GM12878 (cell line): ENCODE measurements at regions not wholly inside any gene's neighbourhood (a gene's known extent, or its start where the extent isn't known, plus 50 kb on each side); places are given as distances from the start of the nearest gene placed in this dataset.

Experiments
- ATAC-seq: fragments of 200-7000 bp; cut with Tn5 transposase; 3 replicates; pipeline ENCODE4 v1.9.1; 2020; ENCODE audit warnings: mild to moderate bottlenecking, moderate library complexity
- BruUV-seq: library from RNA; stranded (reverse); fragments of 400-500 nt; replicated peaks from 2 replicates; lab custom pipeline; 2021; lab: Mats Ljungman, UMichigan
- CTCF ChIA-PET: fragments of 300-600 bp; sonication (Branson Sonifier 250); formaldehyde crosslinking; extraction: SDS; loops from one replicate; lab custom pipeline; 2021; ENCODE audit warnings: inconsistent platforms; lab: Yijun Ruan, JAX
- POLR2A ChIA-PET: fragments of 350-600 bp; formaldehyde crosslinking; extraction: SDS; loops from one replicate; lab custom pipeline; 2021; ENCODE audit warnings: inconsistent platforms; lab: Charles Lee
- RAD21 ChIA-PET: fragments of 300-600 bp; sonication (Branson Sonifier 250); formaldehyde crosslinking; loops from one replicate; lab custom pipeline; 2023; ENCODE audit warnings: antibody characterized with exemption; ENCODE audit not compliant: unreplicated experiment; lab: Charles Lee
- SMC1A ChIA-PET: fragments of 300-600 bp; sonication (Branson Sonifier 250); formaldehyde crosslinking; loops from one replicate; lab custom pipeline; 2023; ENCODE audit not compliant: unreplicated experiment, uncharacterized antibody; lab: Charles Lee
- DNase-seq: peaks from one replicate; pipeline ENCODE4 v3.0.0-alpha.2; 2011; ENCODE audit warnings: low read depth, low spot score
- FAIRE-seq: peaks from 3 replicates; lab custom pipeline; 2011; peaks lifted over from hg19 to GRCh38; lab: Jason Lieb, UNC
- H2AFZ ChIP-seq: 2 replicates; pipeline ENCODE4 v1.6.0; 2011; ENCODE audit warnings: low read depth, low read length, control low read depth; ENCODE audit not compliant: control insufficient read depth
- H3K27ac ChIP-seq: 2 replicates; pipeline ENCODE4 v1.5.1; 2011; ENCODE audit warnings: control low read depth; ENCODE audit not compliant: control insufficient read depth, insufficient read depth
- H3K27me3 ChIP-seq, 2 experiments: replicated peaks in 1 of 2; 2 replicates each; pipeline versions ENCODE4 v1.6.0 to v1.6.1; 2011; ENCODE audit warnings: low read length in 1 of 2; ENCODE audit not compliant: control insufficient read depth in 2 of 2, insufficient read depth in 2 of 2
- H3K36me3 ChIP-seq, 2 experiments: 2 replicates each; pipeline ENCODE4 v1.5.1; 2011; ENCODE audit warnings: low read length in 1 of 2; ENCODE audit not compliant: control insufficient read depth in 2 of 2, insufficient read depth in 2 of 2
- H3K4me1 ChIP-seq: 2 replicates; pipeline ENCODE4 v1.6.1; 2011; ENCODE audit warnings: mild to moderate bottlenecking, low read length, moderate library complexity, mixed read lengths; ENCODE audit not compliant: control insufficient read depth, insufficient read depth
- H3K4me2 ChIP-seq: 2 replicates; pipeline ENCODE4 v1.6.0; 2011; ENCODE audit warnings: control low read depth; ENCODE audit not compliant: control insufficient read depth, insufficient read depth
- H3K4me3 ChIP-seq: fragments of 200-600 bp; sonication (generic); 2 replicates; pipeline ENCODE4 v1.5.1; 2016
- H3K79me2 ChIP-seq: 2 replicates; pipeline ENCODE4 v1.6.0; 2011; ENCODE audit warnings: low read length; ENCODE audit not compliant: control insufficient read depth, insufficient read depth
- H3K9ac ChIP-seq: 2 replicates; pipeline ENCODE4 v1.8.0; 2011; ENCODE audit warnings: low read length, control low read depth, mixed read lengths; ENCODE audit not compliant: control insufficient read depth, insufficient read depth
- H3K9me3 ChIP-seq: replicated peaks from 3 replicates; pipeline ENCODE4 v1.5.1; 2011; ENCODE audit warnings: mild to moderate bottlenecking, low read length; ENCODE audit not compliant: control insufficient read depth, insufficient read depth
- H4K20me1 ChIP-seq: 2 replicates; pipeline ENCODE4 v1.6.0; 2011; ENCODE audit not compliant: control insufficient read depth, insufficient read depth
- CBX3 ChIP-seq: fragments of 200-600 bp; sonication (generic); IDR thresholded peaks from 2 replicates; pipeline ENCODE4 v1.6.1; 2016; ENCODE audit warnings: low read depth, borderline replicate concordance
- DPF2 ChIP-seq: fragments of 450-650 bp; IDR thresholded peaks from 2 replicates; pipeline ENCODE4 v1.6.1; 2017; ENCODE audit warnings: mild to moderate bottlenecking
- E2F4 ChIP-seq: IDR thresholded peaks from 2 replicates; pipeline ENCODE4 v1.6.1; 2012; ENCODE audit warnings: low read depth, low read length, improper control_type of control experiment
- E4F1 ChIP-seq: fragments of 450-650 bp; IDR thresholded peaks from 2 replicates; pipeline ENCODE4 v1.6.1; 2018; ENCODE audit warnings: borderline replicate concordance, mild to moderate bottlenecking; ENCODE audit not compliant: partially characterized antibody
- EP300 ChIP-seq, 2 experiments: fragments of 150-350 bp in 1 of 2; IDR thresholded peaks; 2 replicates each; pipeline ENCODE4 v1.6.1; 2011 to 2012; ENCODE audit warnings: low read depth in 2 of 2, low read length in 2 of 2, borderline replicate concordance in 1 of 2, improper control_type of control experiment in 1 of 2, inconsistent platforms in 1 of 2; ENCODE audit not compliant: control insufficient read depth in 1 of 2
- FOXK2 ChIP-seq: fragments of 450-650 bp; IDR thresholded peaks from 2 replicates; pipeline ENCODE4 v1.6.1; 2017; ENCODE audit warnings: mild to moderate bottlenecking, moderate library complexity
- IRF3 ChIP-seq: fragments of 450-650 bp; IDR thresholded peaks from 2 replicates; pipeline ENCODE4 v1.6.1; 2014; ENCODE audit warnings: mild to moderate bottlenecking
- IRF4 ChIP-seq: IDR thresholded peaks from 2 replicates; pipeline ENCODE4 v1.6.1; 2011; ENCODE audit warnings: low read depth, low read length
- NFIC ChIP-seq: IDR thresholded peaks from 2 replicates; pipeline ENCODE4 v1.6.1; 2012; ENCODE audit warnings: low read depth, mild to moderate bottlenecking, inconsistent platforms, low read length, moderate library complexity
- RBBP5 ChIP-seq: fragments of 200-600 bp; sonication (generic); conservative IDR thresholded peaks from 2 replicates; pipeline ENCODE4 v1.6.1; 2016
- RUNX3 ChIP-seq: IDR thresholded peaks from 2 replicates; pipeline ENCODE4 v1.6.1; 2012; ENCODE audit warnings: low read length, inconsistent platforms
- SIN3A ChIP-seq: IDR thresholded peaks from 2 replicates; pipeline ENCODE4 v1.6.1; 2012; ENCODE audit warnings: low read depth, low read length, improper control_type of control experiment
- SP1 ChIP-seq: IDR thresholded peaks from one replicate; pipeline ENCODE4 v1.6.1; 2011; ENCODE audit warnings: low read depth, low read length
- SPI1 ChIP-seq: IDR thresholded peaks from 2 replicates; pipeline ENCODE4 v1.6.1; 2011; ENCODE audit warnings: low read depth, mild to moderate bottlenecking, low read length, moderate library complexity, borderline replicate concordance; ENCODE audit not compliant: insufficient read depth
- USF2 ChIP-seq: IDR thresholded peaks from 2 replicates; pipeline ENCODE4 v1.6.1; 2011; ENCODE audit warnings: low read depth, low read length, improper control_type of control experiment, borderline replicate concordance
- ZNF207 ChIP-seq: fragments of 450-650 bp; IDR thresholded peaks from 2 replicates; pipeline ENCODE4 v1.6.1; 2014; ENCODE audit warnings: antibody characterized with exemption, mild to moderate bottlenecking, borderline replicate concordance
- WGBS: methylation state at CpG from one replicate; pipeline ENCODE4 v1.1.6; 2016; ENCODE audit warnings: low lambda C conversion rate; ENCODE audit not compliant: insufficient replicate concordance, insufficient coverage; ENCODE audit errors: missing lambda C conversion rate; 5-methylcytosine and 5-hydroxymethylcytosine counted together
- in situ Hi-C: fragments of 300-500 bp; cut with MboI; formaldehyde crosslinking; loops from 9 replicates; pipeline ENCODE4 v1.14.3; 2018; ENCODE audit warnings: mixed read lengths
- intact Hi-C: fragments of 100-400 bp; cut with micrococcal nuclease; formaldehyde crosslinking; loops from one replicate; pipeline ENCODE4 v1.14.2; 2022; ENCODE audit not compliant: unreplicated experiment

- no peak for DNase-seq
- H2AFZ ChIP-seq: no peak overlapping the region
- no peaks in the 10 kb centered on the region for H3K4me1 ChIP-seq
- no peak overlapping the region for H3K9ac ChIP-seq
- SMC1A ChIA-PET: no interaction called here
- in situ Hi-C loops: no loop called here
- no peak for TF ChIP-seq E2F4
- no peak for TF ChIP-seq RBBP5
- no peak for TF ChIP-seq FOXK2
- TF ChIP-seq IRF4: no peak
- no peak for TF ChIP-seq E4F1
- TF ChIP-seq CBX3: no peak
- no peak for TF ChIP-seq NFIC
- TF ChIP-seq RUNX3: no peak
- TF ChIP-seq EP300 (IDR thresholded peaks at IDR 0.05; ENCODE audit: borderline replicate concordance in 1 of 2, control insufficient read depth in 1 of 2, low read depth in 2 of 2, low read length in 2 of 2): no peak
- TF ChIP-seq SIN3A: no peak
- TF ChIP-seq SP1: no peak
- no peak for TF ChIP-seq ZNF207
- no peak for TF ChIP-seq IRF3
- TF ChIP-seq SPI1: no peak
- no peak for TF ChIP-seq DPF2
- TF ChIP-seq USF2: no peak
- TF ChIP-seq, all 136 proteins: peak for 0
- Histone ChIP-seq H3K9me3 (no peaks in the 10 kb centered on the region), H3K79me2 (no peaks in the 10 kb centered on the region), H3K4me3 (no peak overlapping the region), H3K4me2 (no peak overlapping the region), H3K36me3 (no peaks in the 10 kb centered on the region), H3K27me3 (no peaks in the 10 kb centered on the region; a peak in 1 of 4 replicates), H3K27ac (no peak overlapping the region), H4K20me1 (no peaks in the 10 kb centered on the region)
- FAIRE-seq (no peak), ATAC-seq (no peak)
- intact Hi-C loops: no loop called here
- POLR2A ChIA-PET: no interaction called here
- BruUV-seq: no TSS peak
- CTCF ChIA-PET: no interaction called here
- WGBS: 39% methylated on average over 2 of the region's 2 CpGs
- RAD21 ChIA-PET: no interaction called here
These were observed 140.1 kb downstream of the TMEM38B start for GRCh38 chr9:105834404-105834803.
